PC-9 (cell line): ENCODE measurements at regions not wholly inside any gene's neighbourhood (a gene's known extent, or its start where the extent isn't known, plus 50 kb on each side); places are given as distances from the start of the nearest gene placed in this dataset.

ENCODE experiments used
- BruUV-seq: library from RNA; stranded (reverse); fragments of 400-500 nt; replicated peaks from 2 replicates; lab custom pipeline; 2021; lab: Mats Ljungman, UMichigan
- CTCF ChIA-PET: fragments of 300-600 bp; sonication (Branson Sonifier 250); formaldehyde crosslinking; loops from one replicate; lab custom pipeline; 2022; ENCODE audit warnings: antibody characterized with exemption; lab: Charles Lee
- POLR2A ChIA-PET: fragments of 300-600 bp; sonication (Branson Sonifier 250); formaldehyde crosslinking; loops from one replicate; lab custom pipeline; 2022; ENCODE audit warnings: antibody characterized with exemption; ENCODE audit not compliant: unreplicated experiment; lab: Charles Lee
- DNase-seq, 2 experiments: peaks; one replicate each; pipeline versions ENCODE4 v3.0.0 to v3.0.0-alpha.2; 2015 to 2022; ENCODE audit warnings: mixed read lengths in 1 of 2
- H2AFZ ChIP-seq: fragments of 200-600 bp; sonication (generic); 2 replicates; pipeline ENCODE4 v1.8.1; 2017; ENCODE audit warnings: antibody characterized with exemption
- H3F3A ChIP-seq: fragments of 200-600 bp; sonication (generic); 2 replicates; pipeline ENCODE4 v1.8.1; 2017; ENCODE audit warnings: antibody characterized with exemption, mild to moderate bottlenecking, low read depth; ENCODE audit not compliant: insufficient read depth
- H3K27ac ChIP-seq: fragments of 200-600 bp; sonication (generic); 2 replicates; pipeline ENCODE4 v1.6.1; 2016; ENCODE audit warnings: mixed run types
- H3K27me3 ChIP-seq: fragments of 200-600 bp; sonication (generic); 2 replicates; pipeline ENCODE4 v1.6.1; 2016; ENCODE audit warnings: low read depth, mixed run types; ENCODE audit not compliant: insufficient read depth
- H3K36me3 ChIP-seq: fragments of 200-600 bp; sonication (generic); 2 replicates; pipeline ENCODE4 v1.6.1; 2016; ENCODE audit warnings: low read depth, mixed run types
- H3K4me1 ChIP-seq: fragments of 200-600 bp; sonication (generic); replicated peaks from 2 replicates; pipeline ENCODE4 v1.6.1; 2016; ENCODE audit warnings: mixed run types; ENCODE audit not compliant: insufficient read depth
- H3K4me2 ChIP-seq: fragments of 200-600 bp; sonication (generic); 2 replicates; pipeline ENCODE4 v1.6.1; 2017; ENCODE audit warnings: mixed run types
- H3K4me3 ChIP-seq: fragments of 200-600 bp; sonication (generic); 2 replicates; pipeline ENCODE4 v1.6.1; 2016; ENCODE audit warnings: mixed run types
- H3K79me2 ChIP-seq: fragments of 200-600 bp; sonication (generic); 2 replicates; pipeline ENCODE4 v1.6.1; 2017; ENCODE audit warnings: low read depth, mixed run types
- H3K9me2 ChIP-seq: fragments of 200-600 bp; sonication (generic); 2 replicates; pipeline ENCODE4 v1.8.1; 2017; ENCODE audit warnings: mild to moderate bottlenecking; ENCODE audit not compliant: insufficient read depth
- H3K9me3 ChIP-seq: fragments of 200-600 bp; sonication (generic); 2 replicates; pipeline ENCODE4 v1.8.1; 2016; ENCODE audit warnings: low read depth; ENCODE audit not compliant: insufficient read depth
- H4K20me1 ChIP-seq: fragments of 200-600 bp; sonication (generic); 2 replicates; pipeline ENCODE4 v1.8.1; 2017; ENCODE audit not compliant: insufficient read depth
- CTCF ChIP-seq: fragments of 200-600 bp; sonication (generic); conservative IDR thresholded peaks from 2 replicates; pipeline ENCODE4 v1.6.1; 2017; ENCODE audit warnings: mixed run types, antibody characterized with exemption, mild to moderate bottlenecking, moderate library complexity
- EZH2 ChIP-seq: fragments of 200-600 bp; sonication (generic); IDR thresholded peaks from 2 replicates; pipeline ENCODE4 v1.8.0; 2017; ENCODE audit warnings: antibody characterized with exemption, low read depth
- intact Hi-C: fragments of 100-400 bp; cut with micrococcal nuclease; formaldehyde crosslinking; loops from one replicate; pipeline ENCODE4 v1.10.0; 2022; ENCODE audit not compliant: unreplicated experiment

- Histone ChIP-seq H3K4me2 (no peak overlapping the region), H3K27me3 (no peaks in the 10 kb centered on the region), H2AFZ (no peak overlapping the region), H3K36me3 (no peaks in the 10 kb centered on the region), H3K79me2 (no peaks in the 10 kb centered on the region), H3K27ac (no peak overlapping the region), H3K9me3 (no peaks in the 10 kb centered on the region), H4K20me1 (no peaks in the 10 kb centered on the region), H3K4me3 (no peak overlapping the region), H3K4me1 (no peaks in the 10 kb centered on the region), H3K9me2 (no peaks in the 10 kb centered on the region), H3F3A (no peaks in the 10 kb centered on the region)
- intact Hi-C loops, result no loop called here
- POLR2A ChIA-PET, result no interaction called here
- DNase-seq, result no peak
- no TSS peak for BruUV-seq
- no peak for TF ChIP-seq EZH2
- no peak for TF ChIP-seq CTCF
- CTCF ChIA-PET, result no interaction called here
These were observed 55.5 kb upstream of the SLC5A12 start for GRCh38 chr11:26777372-26777808.

DNA sequence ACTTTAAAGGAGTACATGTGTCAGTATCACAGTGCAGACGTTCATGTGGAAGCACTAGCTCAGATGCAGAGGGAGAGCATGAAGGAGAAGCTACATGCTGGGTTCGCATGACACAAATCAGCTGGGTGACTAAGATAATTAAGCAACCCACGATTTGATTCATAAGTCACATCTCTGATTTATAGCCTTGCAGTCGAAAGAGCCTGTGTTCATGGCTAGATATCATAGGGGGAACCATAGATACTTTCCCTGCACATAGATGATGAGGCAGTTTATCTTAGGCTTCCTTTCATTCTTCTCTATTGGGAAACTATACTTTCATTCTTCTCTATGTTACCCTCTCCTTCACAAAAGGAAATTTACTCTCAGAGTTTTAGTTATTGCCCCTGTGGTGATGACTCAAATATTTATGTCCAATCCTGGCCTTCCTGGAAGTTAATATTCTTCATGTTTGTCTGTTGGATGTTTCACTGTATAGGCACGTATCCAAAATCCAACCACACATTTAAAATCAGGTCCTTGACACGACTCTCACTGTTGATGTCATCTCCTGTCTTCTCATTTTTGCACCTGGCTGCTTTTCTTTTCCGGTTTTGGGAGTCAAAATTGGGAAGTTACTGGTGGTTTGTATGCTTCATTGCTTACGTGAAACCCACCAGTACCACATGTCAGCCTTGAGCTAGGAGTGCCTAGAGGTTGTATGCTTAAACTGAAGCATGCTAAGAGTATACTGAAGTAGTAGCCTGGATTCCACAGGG is 56.3 kb upstream of the SLC5A12 start:
- H4K20me1 ChIP-seq, result no peaks in the 10 kb centered on the region
- CTCF ChIA-PET, result no interaction called here
- H3K4me3 ChIP-seq, result no peak overlapping the region
- H3K9me2 ChIP-seq, result no peaks in the 10 kb centered on the region
- no TSS peak for BruUV-seq
- H3K79me2 ChIP-seq, result no peaks in the 10 kb centered on the region
- POLR2A ChIA-PET, result no interaction called here
- no peaks in the 10 kb centered on the region for H3F3A ChIP-seq
- H3K36me3 ChIP-seq, result no peaks in the 10 kb centered on the region
- no peaks in the 10 kb centered on the region for H3K9me3 ChIP-seq
- H2AFZ ChIP-seq, result no peak overlapping the region
- no peaks in the 10 kb centered on the region for H3K27me3 ChIP-seq
- TF ChIP-seq EZH2 (no peak), CTCF (no peak)
- H3K4me1 ChIP-seq, result no peaks in the 10 kb centered on the region
- no peak overlapping the region for H3K4me2 ChIP-seq
- DNase-seq, result no peak
- H3K27ac ChIP-seq, result no peak overlapping the region
- intact Hi-C loops, result no loop called here

GRCh38 chr11:26779074-26779865 is 57.4 kb upstream of the SLC5A12 start:
- Histone ChIP-seq H3F3A (no peaks in the 10 kb centered on the region), H3K36me3 (no peaks in the 10 kb centered on the region), H4K20me1 (no peaks in the 10 kb centered on the region), H3K79me2 (no peaks in the 10 kb centered on the region), H2AFZ (0 out of 2 replicates have a peak overlapping the region, but pooled peaks have one; percentile 39), H3K9me2 (no peaks in the 10 kb centered on the region), H3K4me3 (no peak overlapping the region), H3K27me3 (no peaks in the 10 kb centered on the region), H3K27ac (no peak overlapping the region), H3K4me1 (no peaks in the 10 kb centered on the region), H3K9me3 (no peaks in the 10 kb centered on the region), H3K4me2 (no peak overlapping the region)
- intact Hi-C loops, result no loop called here
- POLR2A ChIA-PET, result no interaction called here
- TF ChIP-seq CTCF (no peak), EZH2 (no peak)
- no TSS peak for BruUV-seq
- no peak for DNase-seq
- CTCF ChIA-PET, result no interaction called here
